NCI-H82 (cell line): ENCODE measurements at regions not wholly inside any gene's neighbourhood (a gene's known extent, or its start where the extent isn't known, plus 50 kb on each side); places are given as distances from the start of the nearest gene placed in this dataset.

ENCODE experiments used
- DNase-seq: peaks from one replicate; lab custom pipeline; 2025; lab: John Stamatoyannopoulos, UW

GRCh38 chr4:60002603-60003337, 1197.4 kb upstream of the ADGRL3 start:
- DNase-seq: no peak

- DNase-seq: no peak
These were observed 1186.5 kb upstream of the ADGRL3 start for GRCh38 chr4:60013464-60014184.

- DNase-seq: no peak
These were observed 1183.2 kb upstream of the ADGRL3 start for GRCh38 chr4:60016971-60017370.

- no peak for DNase-seq
These were observed 1180.9 kb upstream of the ADGRL3 start for GRCh38 chr4:60019180-60019579.

- no peak for DNase-seq
These were observed 1180.2 kb upstream of the ADGRL3 start for GRCh38 chr4:60019946-60020345.

- DNase-seq: no peak
These were observed 1179.7 kb upstream of the ADGRL3 start for GRCh38 chr4:60020389-60020788.

- DNase-seq: peak; percentile 5
These were observed 1166.3 kb upstream of the ADGRL3 start for GRCh38 chr4:60033826-60034225.

GRCh38 chr4:60034361-60034760, 1165.8 kb upstream of the ADGRL3 start:
- DNase-seq: peak; percentile 9

GRCh38 chr4:60039908-60040307, 1160.2 kb upstream of the ADGRL3 start:
- DNase-seq: no peak

- no peak for DNase-seq
These were observed 1157.9 kb upstream of the ADGRL3 start for GRCh38 chr4:60042231-60042652.

GRCh38 chr4:60042941-60043340, 1157.2 kb upstream of the ADGRL3 start:
- DNase-seq: no peak

GRCh38 chr4:60078984-60079383, 1121.1 kb upstream of the ADGRL3 start:
- no peak for DNase-seq

- no peak for DNase-seq
These were observed 1118.3 kb upstream of the ADGRL3 start for GRCh38 chr4:60081839-60082238.

GRCh38 chr4:60088807-60089486, 1111.2 kb upstream of the ADGRL3 start:
- no peak for DNase-seq

GRCh38 chr4:60089546-60090273, 1110.4 kb upstream of the ADGRL3 start:
- DNase-seq: no peak

- no peak for DNase-seq
These were observed 1103.5 kb upstream of the ADGRL3 start for GRCh38 chr4:60096676-60097075.

- DNase-seq: no peak
These were observed 1083.5 kb upstream of the ADGRL3 start for GRCh38 chr4:60116592-60116991.

GRCh38 chr4:60117726-60118323, 1082.3 kb upstream of the ADGRL3 start:
- no peak for DNase-seq

GRCh38 chr4:60122820-60123219, 1077.3 kb upstream of the ADGRL3 start:
- no peak for DNase-seq

- no peak for DNase-seq
These were observed 1071.2 kb upstream of the ADGRL3 start for GRCh38 chr4:60128888-60129287.

GRCh38 chr4:60129740-60130139, 1070.4 kb upstream of the ADGRL3 start:
- DNase-seq: no peak

- DNase-seq: no peak
These were observed 1066.8 kb upstream of the ADGRL3 start for GRCh38 chr4:60133375-60133774.
